ENCODE measurements at regions not wholly inside any gene's neighbourhood (a gene's known extent, or its start where the extent isn't known, plus 50 kb on each side); places are given as distances from the start of the nearest gene placed in this dataset.

DNA sequence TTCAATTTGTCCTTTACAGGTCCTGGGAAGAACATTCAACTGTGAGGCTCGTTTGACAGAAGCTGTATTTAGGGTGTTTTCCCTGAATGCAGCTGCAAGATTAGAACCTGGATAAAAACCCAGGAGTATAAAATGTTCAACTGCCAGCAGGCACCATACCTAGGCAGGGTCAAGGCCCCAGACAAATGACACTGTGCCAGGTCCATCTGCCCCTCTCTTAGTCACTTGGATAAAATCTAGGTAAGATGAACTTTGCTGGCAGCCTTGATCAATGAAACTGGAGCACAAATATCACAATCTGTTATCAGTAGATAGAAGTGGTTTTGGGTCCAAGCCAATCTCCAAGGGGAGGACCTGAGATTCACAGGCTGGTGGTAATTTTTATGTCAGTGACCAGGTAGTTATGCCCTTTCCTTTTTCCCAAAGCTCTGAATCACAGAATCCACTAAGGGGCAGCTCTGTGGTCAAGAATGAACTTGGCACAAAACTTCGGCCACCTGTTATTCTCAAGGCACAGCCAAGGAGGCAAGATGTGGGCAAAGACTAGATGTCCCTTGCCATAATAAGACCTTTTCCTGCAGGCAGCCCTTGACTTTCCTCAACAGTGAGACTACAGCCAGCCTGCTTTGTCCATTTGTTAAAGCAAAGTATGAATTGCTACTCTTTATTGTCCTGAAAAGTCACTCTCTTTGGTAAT lies 501.0 kb downstream of the PPARGC1A start:
- no peak for DNase-seq

DNA sequence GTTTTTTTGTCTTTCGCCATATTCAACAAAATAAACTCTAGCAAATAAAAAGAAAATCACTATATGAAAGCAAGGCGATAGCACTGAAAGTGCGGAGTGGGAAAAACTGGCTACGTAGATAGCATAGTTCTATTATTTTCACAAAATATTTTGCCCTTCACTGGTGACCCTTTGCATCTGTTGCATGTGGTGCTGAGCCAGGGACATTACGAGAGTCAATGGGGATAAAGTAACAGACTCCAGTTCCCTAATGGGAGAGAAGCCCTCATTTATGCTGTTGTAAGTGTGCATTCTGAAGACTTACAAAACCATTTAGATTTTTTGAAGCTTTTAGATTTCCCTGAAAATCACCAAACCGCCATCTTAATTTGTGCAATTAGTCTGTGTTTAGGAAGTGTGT lies 501.6 kb downstream of the PPARGC1A start:
- DNase-seq, result no peak

DNA sequence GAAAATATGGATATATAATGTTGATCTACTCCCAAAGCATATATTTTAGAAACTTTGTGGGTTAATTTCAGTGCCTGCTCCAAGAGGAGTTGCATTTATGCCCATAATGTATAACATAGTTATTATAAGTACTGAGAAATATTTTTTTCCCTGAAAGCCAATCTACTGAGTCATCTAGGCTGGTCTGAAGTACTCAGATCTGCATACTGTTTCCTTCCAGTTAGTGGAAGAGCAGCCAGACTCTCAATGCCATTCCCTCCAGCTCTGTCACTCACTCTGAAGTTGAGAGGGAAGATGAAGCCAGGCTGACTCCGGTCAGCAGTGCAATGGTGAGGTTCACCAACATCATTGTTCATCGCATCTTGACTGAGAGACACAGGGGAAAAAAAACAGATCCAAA lies 505.1 kb downstream of the PPARGC1A start:
- no peak for DNase-seq

DNA sequence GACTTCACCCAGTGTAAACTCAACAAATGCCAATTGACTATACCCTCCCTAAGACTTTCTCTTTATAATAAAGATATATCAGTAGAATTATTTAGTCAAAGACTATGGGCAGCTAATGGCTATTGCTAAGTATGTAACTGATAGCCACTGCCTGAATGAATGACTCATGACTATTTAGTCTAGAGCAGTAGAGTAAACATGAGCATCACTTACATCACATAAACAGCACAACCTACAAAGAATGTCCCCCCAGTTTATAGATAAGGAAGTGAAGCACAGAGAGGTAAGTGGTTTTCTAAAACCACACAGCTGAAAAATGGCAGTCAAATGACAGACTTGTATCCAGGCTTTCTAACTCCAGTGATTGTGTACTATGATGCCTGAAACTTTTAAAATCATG lies 507.0 kb downstream of the PPARGC1A start:
- DNase-seq, result no peak

DNA sequence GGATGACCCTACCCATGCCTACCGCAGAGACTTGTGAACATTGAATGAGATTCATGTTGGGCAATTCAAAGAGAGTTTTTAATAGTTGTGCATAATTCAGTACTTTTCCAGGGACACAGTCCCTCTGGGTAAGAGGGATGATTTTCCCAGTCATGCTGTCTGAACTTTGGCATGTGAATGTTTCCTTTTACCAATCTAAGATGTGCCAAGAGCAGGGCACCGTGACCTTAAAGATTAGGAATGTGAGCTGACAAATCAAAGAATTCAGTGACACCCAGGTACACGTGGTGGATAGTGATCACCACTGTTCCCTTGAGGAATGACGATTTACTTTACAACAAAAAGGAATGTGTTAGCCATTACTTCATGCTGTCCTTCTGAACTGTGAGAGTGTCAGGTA lies 515.6 kb downstream of the PPARGC1A start:
- no peak for DNase-seq

DNA sequence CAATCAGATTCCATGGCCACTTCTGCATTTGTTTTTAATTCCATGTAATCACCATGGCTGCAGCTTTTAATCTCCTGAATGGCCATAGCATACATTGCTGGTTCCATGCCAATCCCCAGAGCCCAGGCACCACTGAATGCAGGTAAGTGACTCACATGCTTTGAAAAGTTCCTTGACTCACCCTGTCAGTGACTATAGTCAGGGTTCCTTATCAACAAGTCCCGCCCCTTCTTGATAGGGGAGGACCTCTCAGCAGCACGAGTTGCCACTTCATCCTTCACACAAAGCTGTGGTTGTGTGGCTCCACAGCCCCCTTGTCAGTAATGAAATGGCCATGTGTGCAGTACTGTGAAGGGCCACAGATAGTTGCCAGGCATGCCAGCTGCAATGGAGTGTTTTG lies 516.6 kb downstream of the PPARGC1A start:
- no peak for DNase-seq

DNA sequence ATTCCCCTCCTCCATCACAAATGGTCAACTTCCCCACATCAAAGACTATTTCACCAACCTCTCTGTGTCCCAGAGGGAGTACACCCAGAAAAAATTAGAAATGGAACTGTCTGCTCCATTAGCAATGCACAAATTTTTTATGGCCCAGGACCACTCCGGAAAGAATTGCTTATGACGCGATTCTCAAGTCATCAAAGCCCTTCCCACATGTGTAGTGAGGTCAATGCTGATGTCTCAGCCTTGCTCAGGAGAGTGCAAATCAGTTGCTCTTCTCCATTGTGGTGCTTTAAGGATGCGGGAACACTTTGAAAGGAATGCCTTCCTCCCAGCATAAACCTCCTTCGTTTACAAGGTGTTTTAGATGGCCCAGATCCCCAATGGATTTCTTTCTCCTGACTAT lies 518.3 kb downstream of the PPARGC1A start:
- no peak for DNase-seq

DNA sequence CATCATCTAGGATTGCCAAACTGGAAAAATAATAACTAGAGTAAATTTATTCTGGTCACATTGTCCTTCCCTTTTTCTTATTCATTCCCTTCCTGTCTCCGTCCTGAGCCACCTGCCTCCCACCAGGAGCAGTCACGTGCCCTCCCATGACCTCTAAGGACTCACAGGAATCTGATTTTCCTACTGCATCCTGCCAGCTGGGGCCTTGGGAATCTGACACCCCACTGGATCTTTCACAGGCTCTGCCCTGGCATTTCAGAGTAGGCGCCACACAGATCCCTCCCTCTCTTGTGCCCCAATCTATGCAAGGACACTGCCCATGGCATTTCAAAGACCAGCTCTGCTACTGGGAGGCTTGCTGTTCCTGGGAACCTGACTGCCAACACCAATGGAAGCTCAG lies 520.5 kb downstream of the PPARGC1A start:
- DNase-seq, result no peak

DNA sequence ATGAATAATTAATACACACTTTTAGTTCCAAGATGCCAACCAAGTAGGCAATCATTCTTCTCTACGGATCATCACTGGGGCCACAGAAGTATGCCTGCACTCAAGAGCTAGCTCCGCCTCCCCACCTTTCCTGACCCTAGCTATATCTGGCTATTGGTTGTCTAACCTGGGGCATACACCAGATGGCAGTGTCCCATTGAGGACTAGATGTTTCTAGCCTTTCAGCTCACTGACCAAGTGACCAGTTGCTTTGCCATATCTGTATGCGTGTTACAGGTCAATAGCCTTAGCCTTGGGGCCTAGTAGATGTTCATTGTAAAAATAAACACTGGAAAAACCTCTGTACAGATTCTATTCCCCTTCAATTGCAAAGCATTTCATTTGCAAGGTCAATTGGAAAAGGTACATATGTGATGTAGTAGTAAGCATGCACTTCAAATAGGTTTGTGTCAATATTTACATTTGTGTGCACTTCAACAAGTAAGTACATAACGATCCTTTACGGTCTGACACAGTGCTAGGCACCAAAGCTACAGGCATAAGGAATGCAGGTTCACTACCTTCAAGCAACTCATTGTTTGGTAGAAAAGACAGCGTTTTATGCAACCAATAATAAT lies 521.7 kb downstream of the PPARGC1A start:
- DNase-seq, result peak; percentile 3

DNA sequence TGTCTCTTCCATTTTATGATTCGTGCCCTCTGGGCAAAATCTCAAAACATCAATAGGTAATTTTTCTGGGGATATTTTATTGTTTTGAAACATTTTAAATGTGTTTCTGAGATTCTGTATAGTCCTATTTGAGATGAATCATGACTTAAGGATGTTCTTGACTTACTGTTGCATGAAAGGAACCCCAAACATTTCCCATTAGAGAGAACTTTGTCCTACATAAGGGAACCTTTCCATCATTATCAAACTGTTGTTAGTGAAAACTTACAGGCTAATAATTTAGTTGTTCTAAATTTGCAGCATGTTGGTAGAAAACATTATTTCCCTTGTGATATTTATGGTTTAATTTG lies 523.3 kb downstream of the PPARGC1A start:
- no peak for DNase-seq

DNA sequence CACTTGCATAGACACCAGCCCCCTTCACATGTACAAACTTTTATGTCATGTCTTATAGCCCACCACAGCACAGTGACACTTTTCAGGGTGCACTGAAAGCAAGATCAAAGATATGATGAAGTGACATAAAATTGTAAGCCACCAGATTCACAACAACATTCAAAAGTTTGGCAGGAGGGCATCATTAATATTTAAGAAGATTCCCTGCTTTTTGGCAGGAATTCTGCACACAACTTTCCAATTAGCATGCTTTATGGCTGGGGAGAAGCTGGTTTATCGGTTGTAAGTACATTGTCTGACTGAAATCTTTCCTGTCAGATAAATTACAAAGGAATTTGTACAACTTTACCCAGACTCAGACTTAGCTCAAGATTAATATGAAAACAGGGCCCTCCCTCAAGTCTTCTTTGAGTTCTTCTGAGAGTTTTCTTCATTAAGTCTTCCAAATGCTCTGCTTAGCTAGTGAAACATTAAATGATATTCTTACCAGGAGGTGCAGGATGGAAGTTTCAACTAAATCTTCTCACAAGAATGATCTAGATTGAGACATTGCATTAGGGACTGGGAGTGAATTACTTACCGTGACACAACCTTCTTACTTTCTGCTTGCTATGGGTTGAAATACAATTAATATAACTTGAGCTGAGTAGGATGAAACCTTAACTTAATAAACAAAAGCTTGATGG lies 523.8 kb downstream of the PPARGC1A start:
- no peak for DNase-seq

DNA sequence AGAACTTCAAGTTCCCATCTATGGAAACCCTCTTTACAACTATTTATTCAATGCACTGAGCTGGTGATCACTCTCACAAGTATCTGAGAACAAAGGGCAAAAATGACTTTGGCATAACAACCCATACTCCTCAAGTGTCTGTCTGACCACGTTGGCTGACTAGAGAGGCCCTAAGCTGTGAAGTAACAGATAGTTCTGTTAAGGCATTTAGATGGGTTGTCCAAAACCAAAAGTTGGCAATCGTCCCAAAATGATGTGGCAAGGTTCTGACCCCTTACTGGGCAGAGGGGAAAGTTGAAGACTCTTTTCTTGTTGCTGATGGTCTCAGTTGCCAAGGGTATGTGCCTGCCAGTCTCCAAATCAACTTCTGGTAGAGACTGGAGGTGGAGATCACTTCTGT lies 524.8 kb downstream of the PPARGC1A start:
- DNase-seq, result no peak

DNA sequence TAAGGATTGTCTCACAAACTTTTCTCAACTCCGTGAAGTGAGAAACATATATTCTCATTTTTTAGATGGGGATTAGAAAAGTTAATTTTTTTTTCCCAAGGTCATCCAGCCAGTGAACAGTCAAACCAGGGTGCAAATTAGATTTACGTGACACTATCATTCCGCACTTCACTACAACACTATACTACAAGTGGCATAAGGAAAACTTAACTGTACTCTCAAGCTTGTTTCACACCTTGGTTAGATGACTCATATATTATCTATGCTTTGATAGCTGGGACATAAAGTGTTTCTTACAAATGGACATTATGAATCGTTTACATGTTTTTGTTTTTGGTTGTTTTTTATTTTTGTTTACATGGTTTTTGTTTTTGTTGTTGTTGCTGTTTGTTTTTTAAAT lies 525.7 kb downstream of the PPARGC1A start:
- no peak for DNase-seq

DNA sequence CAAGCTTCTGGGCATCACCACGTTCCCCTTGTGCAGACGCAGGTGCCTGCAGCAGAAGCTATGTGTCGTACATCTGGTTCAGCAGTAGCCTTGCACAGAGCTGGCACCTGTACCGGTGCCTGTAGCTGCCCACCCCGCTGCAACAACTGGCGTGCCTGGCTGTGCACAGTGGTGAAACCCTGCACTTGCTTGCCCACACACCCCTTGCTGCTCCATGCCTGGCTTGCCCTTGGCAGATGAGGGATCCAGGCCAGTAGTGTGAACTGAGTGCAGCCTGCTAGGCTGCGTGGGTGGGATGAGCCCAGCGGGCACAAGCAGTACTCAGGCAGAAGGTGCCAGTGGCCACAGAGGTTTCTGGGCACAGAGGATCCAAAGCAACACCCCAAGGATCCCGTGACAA lies 528.4 kb downstream of the PPARGC1A start:
- no peak for DNase-seq

DNA sequence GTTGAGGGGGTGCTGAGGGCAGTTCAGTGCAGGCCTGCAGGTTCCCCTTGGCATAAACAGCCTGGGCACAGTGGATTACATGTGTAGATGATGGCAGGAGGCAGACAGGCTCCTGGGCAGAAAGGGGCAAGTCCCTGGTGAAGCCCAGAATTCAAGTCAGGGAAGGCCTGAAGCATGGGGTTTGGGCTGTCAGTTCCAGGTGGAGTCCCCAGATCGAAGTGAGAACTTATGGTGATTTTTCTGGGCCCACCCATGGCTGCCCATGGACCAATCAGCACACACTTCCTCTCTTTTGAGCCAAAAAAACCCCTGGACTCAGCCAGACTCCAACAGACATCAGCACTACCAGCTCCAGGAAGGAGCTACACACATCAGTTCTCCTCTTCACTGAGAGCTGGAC lies 529.1 kb downstream of the PPARGC1A start:
- no peak for DNase-seq

DNA sequence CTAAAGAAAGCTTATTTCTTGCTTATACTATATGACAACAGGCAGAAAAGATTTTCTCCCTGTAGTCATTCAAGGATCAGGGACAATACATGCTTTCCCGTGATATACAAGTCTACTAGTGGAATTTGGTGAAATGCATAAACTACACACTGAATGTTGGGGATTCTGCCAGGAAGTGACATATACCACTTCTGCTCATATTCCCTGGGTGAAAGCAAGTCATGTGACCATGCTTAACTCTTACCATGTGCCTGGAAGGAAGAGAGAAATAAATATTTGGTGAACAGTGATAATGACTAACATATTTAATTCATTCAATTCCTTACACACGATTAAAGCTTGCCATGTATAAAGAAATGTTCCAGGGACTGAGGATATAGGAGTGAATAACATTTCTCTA lies 534.6 kb downstream of the PPARGC1A start:
- no peak for DNase-seq

DNA sequence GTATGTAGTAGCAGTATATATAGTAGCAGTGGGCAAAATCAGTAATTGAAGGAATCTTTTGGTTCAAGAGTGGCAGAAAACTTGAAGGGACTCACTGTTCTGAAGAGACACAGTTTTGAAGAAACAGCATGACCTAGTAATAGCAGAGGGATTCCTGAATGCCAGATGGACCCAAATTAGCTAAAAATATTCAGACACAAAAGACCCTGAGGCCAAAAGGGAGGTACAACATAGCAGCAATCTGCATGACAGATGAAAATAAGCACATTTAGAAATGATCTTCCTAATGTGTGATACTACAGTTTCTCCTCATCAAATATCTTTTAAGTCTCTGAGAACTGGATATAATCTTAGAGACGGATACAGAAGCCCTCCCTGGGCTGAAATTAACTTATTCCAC lies 536.6 kb downstream of the PPARGC1A start:
- no peak for DNase-seq

DNA sequence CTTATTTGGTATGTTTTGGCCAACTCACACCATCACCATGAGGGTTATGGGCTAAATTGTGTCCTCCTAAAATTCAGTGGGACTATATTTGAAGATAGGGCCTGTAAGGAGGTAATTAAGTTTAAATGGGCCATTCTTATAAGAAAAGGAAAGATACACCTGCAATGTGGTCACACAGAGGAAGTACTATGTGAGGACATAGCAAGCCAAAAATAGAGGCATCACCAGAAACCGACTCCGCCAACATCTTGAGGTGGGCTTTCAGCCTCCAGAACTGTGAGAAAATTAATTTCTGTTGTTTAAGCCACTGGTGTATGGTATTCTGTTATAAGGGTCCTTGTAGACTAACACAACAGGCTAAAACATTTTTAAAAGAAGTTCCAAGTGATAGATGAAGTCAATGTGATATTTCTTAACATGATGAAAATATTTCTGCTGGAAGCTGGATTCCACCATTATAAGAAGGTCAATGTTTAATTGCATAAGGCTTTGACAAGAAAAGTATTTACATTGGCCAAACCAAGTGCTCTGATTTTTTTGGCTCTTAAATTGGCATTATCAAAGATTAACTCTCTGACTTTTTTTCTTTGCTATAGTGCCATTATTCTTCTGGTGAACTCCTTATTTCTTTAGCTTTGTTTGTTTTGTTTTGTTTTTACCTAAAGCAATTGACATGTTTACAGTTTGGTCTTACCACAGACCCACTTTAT lies 540.9 kb downstream of the PPARGC1A start:
- DNase-seq, result no peak

DNA sequence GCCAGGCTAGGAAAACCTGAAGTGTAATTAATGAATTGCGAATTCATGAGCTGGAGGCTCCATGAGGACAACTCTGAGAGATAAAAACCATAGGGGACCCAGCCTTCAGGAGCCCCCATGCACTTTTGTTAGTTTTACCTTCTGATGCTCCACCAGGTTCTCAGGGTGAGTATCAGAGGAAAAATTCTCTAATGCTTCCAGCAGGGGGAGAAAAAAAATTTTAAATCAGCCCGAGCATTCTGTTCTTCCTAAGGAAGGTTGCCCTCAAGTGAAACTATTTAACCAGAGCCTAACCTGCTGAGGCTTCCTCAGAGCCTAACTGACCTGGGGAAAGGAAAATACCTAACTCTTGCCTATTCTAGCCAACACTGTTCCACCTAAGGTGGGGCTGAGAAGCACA lies 552.6 kb downstream of the PPARGC1A start:
- DNase-seq, result no peak

DNA sequence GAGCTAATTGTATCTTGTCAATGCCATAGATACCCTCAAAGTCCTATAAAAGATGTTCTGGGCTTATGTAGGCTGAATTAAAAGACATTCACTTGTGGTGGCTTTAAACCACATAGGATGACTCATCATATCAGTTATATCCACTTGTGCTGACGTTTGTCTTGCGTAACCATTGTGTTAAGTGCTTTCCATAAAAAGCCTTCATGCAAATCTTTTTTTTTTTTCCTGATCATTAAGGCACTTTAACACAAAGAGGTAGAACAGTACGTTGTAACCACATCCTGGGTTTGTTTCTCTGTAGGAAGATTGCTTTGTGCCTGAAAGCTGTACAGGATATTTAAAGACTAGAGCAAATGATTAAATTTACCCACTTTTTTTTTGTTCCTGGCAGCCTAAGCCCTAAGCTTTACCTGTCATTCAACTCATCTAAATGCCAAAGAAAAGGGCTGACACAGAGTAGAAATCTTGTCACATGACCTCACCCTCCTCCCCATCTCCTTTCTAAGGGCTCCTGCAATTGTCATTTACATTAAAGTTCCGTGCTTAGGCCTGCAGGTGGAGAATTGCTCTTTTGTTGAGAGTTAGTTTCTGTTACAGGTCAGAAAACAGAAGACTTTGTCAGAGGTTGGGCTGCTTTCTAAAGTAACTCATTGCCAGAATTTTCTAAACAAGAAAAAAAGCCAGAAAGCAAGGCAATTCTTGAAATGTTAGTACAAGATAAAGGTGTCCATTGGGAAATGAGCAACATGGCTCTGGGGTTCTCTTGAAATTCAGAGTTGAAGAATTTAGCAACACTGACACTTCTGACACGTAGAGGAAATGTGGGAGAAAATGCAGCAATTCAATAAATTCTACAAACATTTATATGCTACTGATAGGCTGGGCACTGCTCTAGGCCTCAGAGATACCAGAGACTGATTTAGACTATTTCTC lies 555.6 kb downstream of the PPARGC1A start:
- peak; percentile 67 for DNase-seq

DNA sequence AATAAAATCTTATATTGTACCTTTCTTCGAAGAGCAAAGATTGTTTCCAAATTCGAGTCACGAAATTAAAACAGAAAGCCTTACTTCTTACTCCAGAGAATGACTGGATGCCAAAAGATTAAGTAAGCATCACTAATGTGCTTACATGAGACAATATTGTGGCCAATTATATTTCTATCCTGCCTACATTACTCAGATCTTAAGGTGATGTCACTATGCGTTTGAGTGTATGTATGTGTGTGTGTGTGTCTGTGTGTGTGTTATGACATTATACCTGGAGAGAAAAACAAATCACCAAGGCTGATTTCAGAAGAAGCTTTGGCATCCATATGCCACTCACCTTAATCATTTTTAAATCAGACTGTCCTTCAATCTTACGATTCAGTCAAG lies 556.3 kb downstream of the PPARGC1A start:
- DNase-seq, result no peak

DNA sequence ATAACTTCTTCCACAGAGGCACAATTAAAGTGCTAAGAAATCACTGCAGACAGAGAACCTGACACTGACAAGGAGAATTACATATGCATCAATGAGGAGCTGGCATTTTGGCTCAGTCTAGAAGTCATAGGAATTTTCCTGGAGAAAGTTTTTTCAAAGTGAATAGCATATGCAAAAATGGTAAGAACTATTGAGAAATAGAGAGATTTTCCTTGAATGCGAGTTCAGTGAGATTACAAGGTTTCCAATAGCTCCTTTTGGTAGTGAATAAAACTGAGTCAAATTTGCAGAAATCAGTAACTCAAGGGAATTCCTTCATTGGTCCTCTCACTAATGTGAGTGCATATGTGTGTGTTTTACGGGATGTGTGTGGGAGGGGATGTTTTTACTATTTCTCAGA lies 557.5 kb downstream of the PPARGC1A start:
- DNase-seq, result no peak

DNA sequence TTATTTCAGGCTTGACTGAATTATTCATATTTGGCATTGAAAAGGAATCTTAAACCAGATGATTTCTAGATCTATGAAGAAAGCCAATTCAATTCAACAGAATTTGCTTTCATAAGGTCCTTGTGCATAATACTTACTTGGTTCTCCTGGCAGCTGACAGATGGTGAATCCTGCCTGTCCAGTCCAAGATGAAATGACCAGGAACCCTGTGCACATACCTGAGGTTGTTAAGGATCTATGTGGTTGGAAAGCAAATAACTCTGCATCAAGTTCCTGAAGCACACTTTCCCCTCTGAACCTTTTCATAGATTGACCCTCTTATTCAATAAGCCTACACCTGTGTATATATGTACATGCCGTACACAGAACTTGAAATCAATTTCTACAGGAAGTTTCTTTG lies 562.7 kb downstream of the PPARGC1A start:
- no peak for DNase-seq

All from NCI-H1105 treated with DMSO at 0.1 percent for 48 hours (cell line).